T47D (cell line): ENCODE measurements at regions not wholly inside any gene's neighbourhood (a gene's known extent, or its start where the extent isn't known, plus 50 kb on each side); places are given as distances from the start of the nearest gene placed in this dataset.

Experiments used
- DNase-seq, 2 experiments: peaks; one replicate each; pipeline versions ENCODE4 v3.0.0 to v3.0.0-alpha.2; 2011 to 2012; ENCODE audit warnings: low read depth in 1 of 2, low spot score in 1 of 2
- JUND ChIP-seq: IDR thresholded peaks from 2 replicates; pipeline ENCODE4 v1.6.1; 2012; ENCODE audit warnings: low read depth
- in situ Hi-C: cut with HindIII; loops from 2 replicates; pipeline ENCODE4 v1.10.0; 2016; ENCODE audit warnings: low sequenced_read_pairs, low pct_unique_long_range_greater_than_20kb

DNA sequence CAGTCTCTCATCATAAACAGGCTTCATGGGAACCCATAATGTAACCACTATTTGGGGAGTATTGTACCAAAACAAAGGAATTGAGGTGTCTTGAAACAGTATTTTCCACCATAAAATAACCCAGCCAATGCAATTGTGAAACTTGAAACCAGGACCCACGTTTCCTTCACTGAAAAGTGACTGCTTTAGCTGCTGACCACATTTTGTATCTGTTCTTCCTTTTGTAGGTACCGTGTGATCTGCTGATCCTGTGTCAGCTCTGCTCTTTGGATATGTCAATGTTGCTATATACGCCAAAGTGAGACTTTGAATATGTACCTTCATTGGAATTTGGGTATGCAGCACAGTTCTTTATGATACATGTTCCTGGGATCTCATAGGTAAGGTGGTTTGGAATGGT lies 95.1 kb upstream of the CNTN1 start:
- no peak for DNase-seq
- no peak for TF ChIP-seq JUND
- in situ Hi-C loops, result no loop called here

DNA sequence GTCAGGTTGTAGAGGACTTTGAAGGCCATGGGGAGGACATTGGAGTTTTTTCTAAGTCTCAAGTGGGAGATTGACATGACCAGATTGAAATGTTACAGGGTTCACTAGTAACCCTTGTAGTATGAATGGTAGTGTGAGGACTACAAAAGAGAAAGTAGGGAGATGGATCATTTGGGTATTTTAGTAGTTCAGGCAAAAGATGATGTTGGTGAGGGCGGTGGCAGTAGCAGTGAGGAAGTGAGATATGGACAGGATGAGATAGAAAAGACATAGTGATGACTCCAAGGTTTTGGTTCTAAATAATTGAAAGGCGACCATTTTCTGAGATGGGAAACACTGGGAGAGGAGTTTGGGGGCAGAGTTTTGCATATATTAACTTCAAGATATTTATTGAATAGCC lies 94.2 kb upstream of the CNTN1 start:
- TF ChIP-seq JUND, result no peak
- no peak for DNase-seq
- in situ Hi-C loops, result no loop called here

DNA sequence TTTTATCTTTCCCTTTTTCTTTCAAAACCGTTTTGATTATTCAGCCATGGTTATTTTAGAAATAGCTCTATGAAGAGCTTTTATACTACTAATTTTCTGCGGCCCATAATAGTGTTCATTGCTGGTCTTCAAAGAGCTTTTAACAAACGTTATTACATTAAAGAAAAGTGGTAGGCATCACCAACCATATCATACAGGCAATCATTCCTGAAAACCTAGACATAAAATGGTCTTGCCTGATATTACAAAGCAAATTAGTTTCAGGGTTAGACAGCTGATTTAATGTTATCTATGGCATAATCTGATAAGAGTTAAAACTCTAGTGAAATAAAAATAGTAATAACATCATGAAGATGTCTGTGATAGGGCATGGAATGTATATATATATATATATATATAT lies 89.7 kb upstream of the CNTN1 start:
- TF ChIP-seq JUND, result no peak
- in situ Hi-C loops, result no loop called here
- no peak for DNase-seq

DNA sequence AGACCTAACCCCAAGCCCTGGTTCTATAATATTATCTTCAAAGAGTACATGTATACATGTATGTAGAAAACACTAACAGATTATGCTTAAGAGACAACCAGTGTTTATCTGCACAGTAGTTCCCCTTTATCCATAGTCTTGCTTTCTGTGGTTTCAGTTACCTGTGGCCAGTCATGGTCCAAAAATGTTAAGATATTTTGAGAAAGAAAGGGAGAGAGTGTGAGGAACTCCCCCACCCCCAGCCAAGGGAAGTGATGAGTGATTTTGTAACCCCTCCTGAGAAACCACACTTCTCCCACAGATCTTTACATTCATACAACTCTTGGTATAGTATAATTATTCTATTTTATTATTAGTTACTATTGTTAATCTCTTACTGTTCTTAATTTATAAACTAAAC lies 77.3 kb upstream of the CNTN1 start:
- in situ Hi-C loops, result no loop called here
- no peak for DNase-seq
- no peak for TF ChIP-seq JUND

DNA sequence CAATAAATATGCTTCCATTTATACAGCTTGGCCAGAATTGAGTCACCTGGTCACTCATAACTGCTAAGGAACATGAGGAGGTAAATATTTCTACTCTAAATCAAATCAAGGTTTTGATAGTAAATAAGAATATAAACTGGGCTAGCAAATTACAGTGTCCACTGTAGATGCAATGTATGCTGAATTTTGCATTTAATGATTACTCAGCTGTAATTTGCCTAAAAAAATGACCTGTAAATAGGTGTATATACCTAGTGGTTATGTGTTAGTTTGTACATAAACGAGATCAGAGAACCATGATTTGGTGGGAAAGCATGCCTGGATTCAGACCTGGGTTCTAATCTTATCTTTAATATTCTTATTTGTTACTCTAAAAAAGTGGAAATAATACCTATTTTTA lies 76.6 kb upstream of the CNTN1 start:
- DNase-seq, result no peak
- in situ Hi-C loops, result no loop called here
- no peak for TF ChIP-seq JUND

DNA sequence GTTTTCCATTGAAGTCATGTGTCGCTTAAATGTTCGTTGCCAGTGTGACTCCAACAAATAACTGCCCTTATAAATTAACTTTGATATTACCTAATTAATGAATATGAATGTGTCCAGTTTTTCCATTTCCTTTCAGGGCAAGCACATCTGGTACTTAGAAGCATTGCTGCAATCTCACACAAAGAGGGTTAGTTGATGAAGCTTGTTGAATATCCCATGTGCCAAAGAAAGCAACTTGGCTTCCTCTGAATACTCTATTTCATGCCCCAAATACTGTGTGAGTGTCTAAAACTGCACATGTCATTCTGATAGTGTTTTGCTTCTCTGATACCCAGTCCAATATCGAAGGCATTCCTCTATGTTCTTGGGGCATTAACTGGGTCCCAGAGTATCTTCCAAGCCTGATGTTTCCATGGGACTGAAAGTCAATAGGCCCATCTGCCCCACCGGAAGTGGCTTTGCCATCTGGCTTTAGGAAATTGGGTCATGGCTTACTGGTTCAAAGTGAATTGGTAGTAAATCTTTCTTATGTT lies 75.8 kb upstream of the CNTN1 start:
- DNase-seq, result no peak
- in situ Hi-C loops, result no loop called here
- TF ChIP-seq JUND, result no peak

DNA sequence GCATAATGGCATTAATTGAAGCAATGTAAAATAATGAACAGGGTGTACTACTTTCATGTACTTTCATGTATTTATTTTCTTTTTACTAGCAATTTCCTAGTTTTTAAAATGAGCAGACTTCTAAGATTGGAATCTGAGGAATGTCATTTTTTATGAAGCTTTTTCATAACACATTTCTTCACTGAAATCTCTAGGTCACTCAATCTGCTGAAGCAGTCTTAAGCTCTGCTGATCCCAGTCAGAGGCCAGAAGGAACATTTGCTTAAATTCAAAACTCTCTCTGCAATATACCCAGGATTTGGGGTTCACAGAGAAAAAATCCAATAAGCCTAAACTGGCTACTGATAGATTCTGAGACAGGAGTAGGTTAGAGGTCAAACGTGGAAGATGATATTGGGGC lies 73.6 kb upstream of the CNTN1 start:
- DNase-seq, result no peak
- in situ Hi-C loops, result no loop called here
- no peak for TF ChIP-seq JUND

DNA sequence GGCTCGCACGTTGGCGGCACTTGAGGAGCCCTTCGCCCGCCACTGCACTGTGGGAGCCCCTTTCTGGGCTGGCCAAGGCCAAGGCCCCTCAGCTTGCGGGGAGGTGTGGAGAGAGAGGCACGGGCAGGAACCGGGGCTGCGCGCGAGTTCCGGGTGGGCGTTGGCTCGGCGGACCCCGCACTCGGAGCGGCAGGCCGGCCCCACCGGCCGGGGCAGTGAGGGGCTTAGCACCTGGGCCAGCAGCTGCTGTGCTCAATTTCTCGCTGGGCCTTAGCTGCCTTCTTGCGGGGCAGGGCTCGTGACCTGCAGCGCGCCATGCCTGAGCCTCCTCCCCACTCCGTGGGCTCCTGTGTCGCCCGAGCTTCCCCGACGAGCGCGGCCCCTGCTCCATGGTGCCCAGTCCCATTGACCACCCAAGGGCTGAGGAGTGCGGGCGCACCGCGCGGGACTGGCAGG lies 71.6 kb upstream of the CNTN1 start:
- DNase-seq, result no peak
- in situ Hi-C loops, result no loop called here
- no peak for TF ChIP-seq JUND

DNA sequence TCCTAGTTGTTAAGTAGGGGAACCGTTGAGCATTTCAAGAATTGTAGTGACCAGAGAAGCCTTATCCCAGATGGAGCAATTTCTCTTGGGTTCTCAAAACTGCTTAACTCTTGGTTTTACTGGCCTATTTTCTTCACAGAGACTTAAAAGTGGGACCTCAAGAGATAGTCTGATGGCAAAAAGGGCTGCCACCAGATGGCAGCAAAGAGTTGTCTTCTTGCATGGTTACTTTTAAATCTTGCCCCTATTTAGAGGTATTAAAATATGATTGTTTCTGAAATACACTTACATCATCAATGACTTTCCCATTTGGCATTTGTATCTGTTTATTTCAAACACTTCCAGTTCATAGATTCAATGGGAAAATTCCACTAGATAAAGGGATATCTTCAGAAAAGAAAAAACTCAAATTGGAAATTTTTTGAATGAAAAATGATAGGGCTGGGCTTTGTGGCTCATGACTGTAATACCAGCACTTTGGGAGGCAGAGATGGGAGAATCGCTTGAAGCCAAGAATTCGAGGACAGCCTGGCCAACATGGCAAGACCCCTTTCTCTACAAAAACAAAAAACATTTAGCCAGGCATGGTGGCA lies 69.9 kb upstream of the CNTN1 start:
- in situ Hi-C loops, result no loop called here
- peak; percentile 60 to 78 for DNase-seq
- TF ChIP-seq JUND, result no peak

DNA sequence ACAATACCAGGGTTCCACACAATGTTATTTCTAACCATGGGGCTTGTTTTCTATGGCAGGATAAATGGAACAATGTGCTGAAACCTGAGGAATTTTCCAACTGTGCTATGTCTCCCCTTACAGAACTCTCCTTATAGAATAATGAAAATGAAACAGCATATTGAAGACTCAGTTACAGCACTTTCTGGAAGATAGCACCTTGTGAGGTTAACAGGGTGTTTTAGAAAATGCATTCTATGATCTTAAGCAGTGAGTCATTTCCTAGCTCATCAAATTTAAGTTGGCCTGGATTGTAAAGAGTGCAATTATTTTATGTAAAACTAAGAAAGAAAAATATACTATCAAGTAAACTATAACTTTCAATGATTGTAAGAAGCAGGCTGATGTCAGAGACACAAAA lies 60.1 kb upstream of the CNTN1 start:
- in situ Hi-C loops, result no loop called here
- no peak for TF ChIP-seq JUND
- DNase-seq, result no peak

DNA sequence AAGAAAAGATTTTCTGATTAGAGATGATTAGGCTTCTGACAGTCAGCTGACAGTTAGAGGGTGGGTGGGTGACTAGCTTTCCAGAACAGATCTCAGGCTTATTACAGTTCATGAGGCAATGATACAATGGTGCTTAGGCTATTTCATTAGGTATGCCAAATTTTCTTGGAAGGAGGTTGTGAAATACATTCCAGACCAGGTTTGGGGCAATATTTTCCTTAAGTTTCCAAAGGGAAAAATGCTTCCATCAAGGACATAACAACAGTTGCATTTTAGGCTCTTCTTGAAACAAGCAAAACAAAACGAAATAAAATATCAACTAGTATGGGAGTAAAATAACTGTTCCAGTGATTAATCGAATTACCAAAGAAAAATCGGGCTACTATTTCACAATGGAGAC lies 59.3 kb upstream of the CNTN1 start:
- in situ Hi-C loops, result no loop called here
- no peak for TF ChIP-seq JUND

DNA sequence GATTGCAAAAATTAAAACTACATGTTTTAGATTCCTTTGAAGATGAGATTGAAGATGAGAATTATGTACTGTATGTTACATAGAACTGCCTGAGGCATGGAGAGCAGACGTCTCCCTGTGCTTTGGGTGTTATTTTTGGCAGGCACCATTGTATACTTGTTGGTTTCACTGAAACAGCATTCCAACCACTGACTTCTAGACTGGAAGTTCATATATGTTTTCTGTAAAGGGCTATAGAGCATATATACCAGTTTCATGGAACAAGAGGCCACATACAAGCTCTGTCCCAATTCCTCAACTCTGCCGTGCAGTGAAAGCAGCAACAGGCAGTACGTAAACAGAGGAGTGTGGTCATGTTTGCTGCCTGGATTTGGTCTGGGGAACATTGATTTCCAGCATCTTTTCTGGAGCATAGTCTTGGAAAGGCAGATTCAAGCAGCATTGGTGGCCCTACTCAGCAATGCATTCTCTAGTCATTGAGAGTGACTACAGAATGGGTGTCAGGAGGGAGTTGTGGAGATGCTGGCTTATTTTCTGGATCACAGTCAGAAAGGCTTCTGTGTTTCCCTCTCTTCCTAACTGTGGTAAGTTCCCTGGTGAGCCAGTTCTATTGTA lies 57.6 kb upstream of the CNTN1 start:
- peak in 1 of 2 experiments; percentile 59 for DNase-seq
- no peak for TF ChIP-seq JUND
- in situ Hi-C loops, result no loop called here

More for the DNA sequence above, 59.3 kb upstream of the CNTN1 start:
- no peak for DNase-seq

DNA sequence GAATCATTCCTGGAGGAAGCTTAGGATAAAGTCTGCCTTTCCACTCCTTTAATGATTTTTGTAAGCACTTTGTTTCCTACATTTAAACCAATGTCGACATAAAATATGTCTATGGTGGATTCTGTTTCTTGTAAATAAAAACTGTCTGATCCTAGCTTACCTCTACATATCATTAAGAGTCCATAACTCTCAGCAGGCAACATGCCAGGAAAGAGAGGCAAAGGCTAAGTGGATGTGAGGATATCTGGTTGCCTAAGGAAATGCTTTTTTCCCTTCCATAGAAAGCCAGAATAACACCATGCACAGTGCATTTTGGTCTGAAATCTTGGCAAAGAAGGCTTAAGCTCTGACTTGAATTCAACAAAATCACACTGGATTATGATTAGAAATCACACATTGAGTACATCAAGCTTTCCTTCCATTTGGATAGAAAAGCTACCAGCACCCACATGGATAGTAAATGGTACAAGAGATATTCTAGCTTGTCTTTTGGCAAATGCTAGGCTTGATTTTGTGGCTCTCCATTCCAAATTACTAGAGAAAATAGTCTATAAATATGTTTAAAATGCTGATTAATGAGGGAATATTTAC lies 57.0 kb upstream of the CNTN1 start:
- in situ Hi-C loops, result no loop called here
- peak in 1 of 2 experiments; percentile 13 for DNase-seq
- no peak for TF ChIP-seq JUND
